ENCODE measurements at regions not wholly inside any gene's neighbourhood (a gene's known extent, or its start where the extent isn't known, plus 50 kb on each side); places are given as distances from the start of the nearest gene placed in this dataset.

DNA sequence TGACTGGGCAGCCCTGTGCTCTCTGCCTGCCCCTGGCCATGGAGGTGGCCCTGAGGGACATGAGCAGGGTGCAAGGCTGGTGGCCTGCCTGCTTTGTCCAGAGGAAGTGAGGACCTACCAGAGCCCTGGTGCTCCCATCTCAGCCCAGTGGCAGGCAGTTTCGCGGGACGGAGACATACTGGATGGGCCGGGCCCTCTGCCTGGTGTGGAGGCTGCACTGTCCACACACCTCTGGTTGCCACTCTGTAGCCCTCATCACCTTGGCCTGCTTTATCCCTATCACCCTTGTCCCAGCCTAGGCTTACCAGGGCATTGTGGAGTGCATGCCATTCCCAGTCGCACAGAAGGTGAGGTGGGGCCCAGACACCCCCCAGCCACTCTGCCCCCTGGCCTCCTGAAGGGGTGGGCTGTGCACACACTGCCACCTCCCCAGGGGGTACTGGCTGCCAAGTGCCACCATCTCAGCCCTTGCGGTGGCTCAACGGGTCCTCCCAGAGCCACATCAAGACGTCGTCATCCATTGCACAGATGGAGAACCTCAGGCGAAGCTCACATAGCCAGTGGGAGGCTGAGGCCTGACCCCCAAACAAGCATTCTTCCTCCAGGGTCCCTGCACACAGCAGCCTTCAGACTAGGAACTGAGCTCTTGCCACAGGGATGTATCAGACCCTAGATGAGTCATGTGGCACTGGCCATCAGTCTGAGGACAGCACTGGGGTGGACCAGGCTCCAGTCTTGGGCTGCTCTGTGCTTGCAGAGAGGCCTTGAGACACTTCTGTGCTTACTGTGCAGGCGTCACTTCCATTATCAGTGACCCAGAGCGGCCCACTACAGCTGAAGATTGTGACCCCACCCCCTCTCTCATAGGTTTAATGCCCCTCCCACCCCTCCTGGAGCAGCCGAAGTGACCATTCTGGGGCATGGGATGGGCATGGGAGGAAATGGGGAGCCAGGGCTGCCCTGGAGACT lies 176.1 kb downstream of the IGLL1 start:
- H3K36me3 ChIP-seq (ENCODE audit: insufficient read depth, low read length) = no peaks in the 10 kb centered on the region
- no peak overlapping the region for H3K27ac ChIP-seq (ENCODE audit: low read depth, low read length)
- no peak overlapping the region for H3K9ac ChIP-seq (ENCODE audit: low read depth, low read length)
- H3K4me3 ChIP-seq (ENCODE audit: low read length) = no peak overlapping the region
- H3K4me1 ChIP-seq (ENCODE audit: insufficient read depth, low read length) = no peaks in the 10 kb centered on the region
- no peaks in the 10 kb centered on the region for H3K9me3 ChIP-seq (ENCODE audit: insufficient read depth, low read depth, low read length)
- 91% methylated on average over 13 of the region's 13 CpGs for WGBS
- H3K27me3 ChIP-seq (ENCODE audit: insufficient read depth, low read length) = no peaks in the 10 kb centered on the region; the same call in 1 of the 2 replicates

DNA sequence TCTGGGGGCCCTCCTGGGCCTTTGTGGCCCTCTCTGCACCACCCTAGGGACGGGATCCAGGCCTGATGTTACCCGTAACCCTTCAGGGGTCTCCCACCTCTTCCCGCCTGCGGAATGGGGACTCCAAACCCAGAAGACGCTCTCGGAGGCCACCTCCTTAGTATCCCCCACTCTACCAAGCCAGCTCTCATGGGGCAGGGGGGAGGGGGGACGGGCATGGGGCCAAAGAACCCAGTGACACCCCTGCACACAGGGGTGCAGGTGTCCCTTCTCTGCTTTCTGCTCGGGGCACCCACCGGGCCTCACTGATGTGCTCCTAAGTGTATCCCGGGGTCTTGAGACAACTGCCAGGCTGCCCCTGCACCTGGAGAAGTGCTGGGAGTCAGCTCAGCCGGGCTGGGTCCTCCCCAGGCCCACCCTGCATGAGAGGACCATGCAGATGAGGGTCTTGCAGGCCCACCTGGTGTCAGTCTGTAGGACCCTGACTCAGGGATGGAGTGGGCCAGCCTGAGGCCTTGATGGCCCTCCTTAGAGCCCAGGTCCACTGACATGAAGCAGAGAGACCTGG lies 176.9 kb downstream of the IGLL1 start:
- Histone ChIP-seq H3K36me3 (ENCODE audit: insufficient read depth, low read length) (no peaks in the 10 kb centered on the region), H3K9ac (ENCODE audit: low read depth, low read length) (peak overlapping the region; percentile 60), H3K4me3 (ENCODE audit: low read length) (peak overlapping the region; percentile 61), H3K27me3 (ENCODE audit: insufficient read depth, low read length) (no peaks in the 10 kb centered on the region; the same call in 1 of the 2 replicates), H3K9me3 (ENCODE audit: insufficient read depth, low read depth, low read length) (no peaks in the 10 kb centered on the region), H3K27ac (ENCODE audit: low read depth, low read length) (no peak overlapping the region), H3K4me1 (ENCODE audit: insufficient read depth, low read length) (no peaks in the 10 kb centered on the region)
- 79% methylated on average over 11 of the region's 11 CpGs for WGBS

DNA sequence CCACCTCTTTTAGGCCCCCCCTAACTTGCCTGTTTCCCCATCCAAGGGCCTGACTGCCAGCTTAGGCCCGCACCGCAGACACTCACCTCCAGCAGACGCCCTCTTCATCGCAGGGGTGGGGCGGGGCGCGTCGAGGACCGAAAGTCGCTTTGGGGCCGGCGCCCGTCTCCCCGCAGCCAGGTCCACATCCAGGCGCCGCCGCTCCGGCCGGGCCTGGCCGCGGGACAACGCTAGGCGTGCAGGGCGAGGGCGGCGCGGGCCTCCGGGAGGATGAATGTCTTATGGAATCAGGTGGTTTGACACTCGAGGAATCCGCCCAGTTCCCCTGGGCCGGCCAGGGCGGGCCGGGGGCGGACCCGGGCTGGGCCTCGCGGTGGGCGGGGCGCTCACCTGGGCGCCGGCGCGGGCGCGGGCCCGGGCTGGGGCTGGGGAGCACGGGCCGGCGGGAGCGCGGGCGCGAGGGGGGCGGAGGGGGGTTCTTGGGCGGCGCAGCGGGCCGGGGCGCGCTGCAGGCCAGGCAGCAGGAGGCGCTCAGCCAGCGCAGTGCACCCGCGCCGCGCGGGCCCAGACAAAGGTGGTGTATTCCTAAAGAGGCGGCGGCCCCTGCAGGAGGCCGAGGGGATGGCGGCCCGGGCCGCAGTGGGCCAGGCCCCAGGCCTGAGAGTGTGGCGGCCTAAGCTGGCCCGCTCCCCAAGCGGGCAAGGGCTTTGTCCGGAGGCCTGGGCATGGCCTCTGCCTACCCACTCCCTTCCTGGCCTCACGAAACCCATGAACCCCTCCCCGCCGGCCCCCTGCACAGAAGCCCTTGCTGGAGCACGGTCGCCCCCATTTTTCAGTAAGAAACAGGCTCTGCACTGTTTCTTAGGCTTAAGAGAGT lies 177.6 kb downstream of the IGLL1 start:
- no peaks in the 10 kb centered on the region for H3K36me3 ChIP-seq (ENCODE audit: insufficient read depth, low read length)
- H3K9ac ChIP-seq (ENCODE audit: low read depth, low read length) = peak overlapping the region; percentile 60
- H3K27ac ChIP-seq (ENCODE audit: low read depth, low read length) = 0 out of 2 replicates have a peak overlapping the region, but pooled peaks have one; percentile 30
- no peaks in the 10 kb centered on the region; the same call in 1 of the 2 replicates for H3K27me3 ChIP-seq (ENCODE audit: insufficient read depth, low read length)
- H3K4me3 ChIP-seq (ENCODE audit: low read length) = peak overlapping the region; percentile 61
- 2% methylated on average over 79 of the region's 82 CpGs for WGBS
- no peaks in the 10 kb centered on the region for H3K4me1 ChIP-seq (ENCODE audit: insufficient read depth, low read length)
- no peaks in the 10 kb centered on the region for H3K9me3 ChIP-seq (ENCODE audit: insufficient read depth, low read depth, low read length)

DNA sequence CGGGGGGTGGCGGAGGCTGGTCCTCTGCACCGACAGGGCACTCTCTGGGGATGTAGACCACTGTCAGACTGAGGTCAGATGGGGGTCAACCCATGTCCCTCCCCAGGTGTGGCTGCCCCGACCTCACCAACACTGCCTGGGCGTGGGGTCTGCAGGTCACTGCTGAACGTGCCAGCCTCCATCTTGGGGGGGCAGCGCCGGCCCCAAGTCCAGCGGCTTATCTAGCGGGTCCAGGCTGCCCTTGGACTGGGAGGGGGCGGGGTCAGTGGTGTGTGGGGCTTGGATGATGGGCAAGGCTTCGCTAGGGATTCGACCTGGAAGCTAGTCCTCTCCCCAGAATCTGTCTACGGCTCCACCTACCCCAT lies 178.2 kb downstream of the IGLL1 start:
- Histone ChIP-seq H3K36me3 (ENCODE audit: insufficient read depth, low read length) (no peaks in the 10 kb centered on the region), H3K4me1 (ENCODE audit: insufficient read depth, low read length) (no peaks in the 10 kb centered on the region), H3K9ac (ENCODE audit: low read depth, low read length) (peak overlapping the region; percentile 31; the same call in 1 of the 2 replicates), H3K27ac (ENCODE audit: low read depth, low read length) (no peak overlapping the region), H3K4me3 (ENCODE audit: low read length) (peak overlapping the region; percentile 61), H3K9me3 (ENCODE audit: insufficient read depth, low read depth, low read length) (no peaks in the 10 kb centered on the region), H3K27me3 (ENCODE audit: insufficient read depth, low read length) (no peaks in the 10 kb centered on the region; the same call in 1 of the 2 replicates)
- WGBS = 51% methylated on average over 14 of the region's 14 CpGs

DNA sequence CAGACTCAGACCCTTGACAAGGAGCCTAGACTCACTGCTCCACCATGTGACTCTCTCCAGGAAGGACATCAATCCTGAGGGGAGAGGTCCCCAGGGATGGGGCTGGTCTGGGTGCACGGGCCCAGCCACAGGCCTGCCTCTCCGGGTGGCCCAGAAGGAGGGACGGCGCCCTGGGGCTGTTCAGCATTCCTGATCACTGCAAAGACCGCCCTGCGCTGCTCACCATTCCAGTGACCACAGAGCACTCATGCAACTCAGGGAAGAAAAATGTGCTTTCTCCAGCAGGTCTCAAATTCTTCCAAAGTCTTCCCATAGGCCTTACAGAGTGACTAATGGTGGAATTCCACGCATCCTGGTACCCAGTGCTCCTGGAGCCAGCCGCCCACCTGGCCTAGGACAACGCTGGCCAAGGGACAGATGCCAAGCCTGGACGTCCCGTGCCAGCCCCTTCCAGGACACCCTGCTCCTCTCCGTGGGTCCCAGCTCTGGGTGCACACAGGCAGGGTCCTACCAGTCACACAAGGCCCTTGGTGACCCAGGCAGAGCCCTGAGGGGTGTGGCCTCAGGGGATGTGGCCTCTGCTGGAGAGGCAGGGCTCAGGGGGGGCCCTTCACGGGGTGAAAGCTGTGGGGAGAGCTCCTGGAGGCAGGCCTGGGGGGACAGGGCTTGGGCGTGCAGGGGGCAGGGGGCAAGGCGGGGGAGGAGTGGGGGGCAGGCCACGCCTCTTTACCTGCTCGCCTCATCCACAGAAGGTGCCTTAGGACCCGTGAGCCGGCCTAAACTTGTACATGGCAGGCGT lies 178.8 kb downstream of the IGLL1 start:
- 0 out of 2 replicates have a peak overlapping the region, but pooled peaks have one; percentile 61 for H3K4me3 ChIP-seq (ENCODE audit: low read length)
- 89% methylated on average over 20 of the region's 20 CpGs for WGBS
- H3K36me3 ChIP-seq (ENCODE audit: insufficient read depth, low read length) = no peaks in the 10 kb centered on the region
- no peaks in the 10 kb centered on the region for H3K4me1 ChIP-seq (ENCODE audit: insufficient read depth, low read length)
- H3K9ac ChIP-seq (ENCODE audit: low read depth, low read length) = no peak overlapping the region
- no peaks in the 10 kb centered on the region for H3K9me3 ChIP-seq (ENCODE audit: insufficient read depth, low read depth, low read length)
- no peak overlapping the region for H3K27ac ChIP-seq (ENCODE audit: low read depth, low read length)
- no peaks in the 10 kb centered on the region; the same call in 1 of the 2 replicates for H3K27me3 ChIP-seq (ENCODE audit: insufficient read depth, low read length)

DNA sequence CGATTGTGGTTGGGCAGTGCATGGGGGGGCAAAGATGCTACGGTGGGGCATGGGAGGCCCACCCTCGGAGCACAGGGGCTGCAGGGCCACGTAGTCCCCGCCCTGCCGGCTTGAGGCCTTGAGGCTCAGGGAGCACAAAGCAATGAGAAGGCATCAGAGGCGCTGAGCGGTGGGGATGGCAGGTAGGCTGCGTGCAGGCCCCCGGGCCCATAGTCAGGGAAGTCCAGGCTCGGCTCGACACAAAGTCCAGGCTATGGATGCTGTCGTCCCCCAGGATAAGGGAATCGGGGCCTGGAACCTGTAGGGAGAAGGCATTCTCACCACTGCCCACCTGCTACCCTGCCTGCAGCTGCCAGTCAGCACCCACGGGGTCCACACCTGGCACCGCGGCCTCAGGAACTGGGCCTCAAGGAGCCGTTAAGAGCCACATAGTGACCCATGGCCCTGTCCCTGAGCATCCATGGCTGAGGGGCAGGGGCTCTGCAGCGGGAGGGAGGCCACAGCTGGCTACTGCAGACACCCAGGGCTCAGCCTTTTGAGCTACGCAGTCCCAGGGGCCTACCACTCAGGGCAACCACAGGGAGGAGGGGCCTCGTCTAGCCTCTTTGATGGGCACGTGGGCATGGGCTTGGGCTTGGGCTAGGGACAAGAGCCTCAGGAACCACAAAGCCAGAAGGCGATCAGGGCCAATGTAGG lies 179.7 kb downstream of the IGLL1 start:
- Histone ChIP-seq H3K4me1 (ENCODE audit: insufficient read depth, low read length) (no peaks in the 10 kb centered on the region), H3K27ac (ENCODE audit: low read depth, low read length) (no peak overlapping the region), H3K4me3 (ENCODE audit: low read length) (no peak overlapping the region), H3K36me3 (ENCODE audit: insufficient read depth, low read length) (no peaks in the 10 kb centered on the region), H3K9ac (ENCODE audit: low read depth, low read length) (no peak overlapping the region), H3K9me3 (ENCODE audit: insufficient read depth, low read depth, low read length) (no peaks in the 10 kb centered on the region), H3K27me3 (ENCODE audit: insufficient read depth, low read length) (no peaks in the 10 kb centered on the region; the same call in 1 of the 2 replicates)
- 95% methylated on average over 23 of the region's 23 CpGs for WGBS

DNA sequence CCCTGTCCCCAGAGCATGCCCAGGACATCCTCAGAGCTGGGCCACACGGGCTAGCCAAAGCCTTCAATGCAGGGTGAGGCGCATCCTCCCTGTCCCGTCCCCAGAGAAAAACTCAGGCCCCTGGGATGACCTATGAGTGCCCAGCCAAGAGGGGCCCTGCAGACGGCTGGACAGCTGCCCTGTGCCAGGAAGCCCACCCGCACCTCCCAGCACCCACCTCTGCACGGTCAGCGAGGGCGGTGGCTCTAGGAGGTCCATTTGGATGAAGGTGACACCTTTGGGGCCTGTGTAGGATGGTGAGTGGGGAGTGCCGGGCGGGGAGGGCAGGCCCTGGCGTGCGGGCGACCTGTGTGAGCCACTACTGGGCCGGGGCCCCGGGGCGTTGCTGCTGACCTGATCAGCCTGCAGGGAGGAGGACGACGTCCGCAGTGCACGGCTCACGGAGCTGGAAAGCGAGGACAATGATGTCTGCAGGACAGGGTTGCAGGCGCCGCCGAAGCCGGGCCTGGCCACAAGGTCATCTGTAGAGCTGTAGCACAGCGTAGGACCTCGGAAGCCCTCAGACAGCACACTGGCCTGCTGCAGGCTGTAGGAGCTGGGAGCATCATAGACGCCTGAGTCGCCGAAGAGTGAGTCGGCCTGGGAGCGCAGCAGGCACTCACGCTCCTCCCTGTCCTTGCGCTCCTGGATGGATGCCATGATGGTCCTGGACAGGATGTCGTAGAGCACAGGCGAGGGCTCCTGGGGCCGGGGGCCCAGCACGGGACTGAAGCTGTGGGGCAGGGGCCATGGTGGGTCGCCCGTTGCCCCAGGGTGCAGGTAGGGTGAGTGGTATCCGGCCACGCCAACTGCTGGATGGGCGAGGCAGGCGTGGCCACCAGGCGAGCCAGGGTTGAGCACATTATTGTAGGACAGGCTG lies 180.5 kb downstream of the IGLL1 start:
- H3K4me1 ChIP-seq (ENCODE audit: insufficient read depth, low read length) = no peaks in the 10 kb centered on the region
- no peak overlapping the region for H3K9ac ChIP-seq (ENCODE audit: low read depth, low read length)
- no peaks in the 10 kb centered on the region for H3K36me3 ChIP-seq (ENCODE audit: insufficient read depth, low read length)
- WGBS = 93% methylated on average over 46 of the region's 46 CpGs
- H3K4me3 ChIP-seq (ENCODE audit: low read length) = no peak overlapping the region
- H3K9me3 ChIP-seq (ENCODE audit: insufficient read depth, low read depth, low read length) = no peaks in the 10 kb centered on the region
- H3K27me3 ChIP-seq (ENCODE audit: insufficient read depth, low read length) = no peaks in the 10 kb centered on the region; the same call in 1 of the 2 replicates
- H3K27ac ChIP-seq (ENCODE audit: low read depth, low read length) = no peak overlapping the region

DNA sequence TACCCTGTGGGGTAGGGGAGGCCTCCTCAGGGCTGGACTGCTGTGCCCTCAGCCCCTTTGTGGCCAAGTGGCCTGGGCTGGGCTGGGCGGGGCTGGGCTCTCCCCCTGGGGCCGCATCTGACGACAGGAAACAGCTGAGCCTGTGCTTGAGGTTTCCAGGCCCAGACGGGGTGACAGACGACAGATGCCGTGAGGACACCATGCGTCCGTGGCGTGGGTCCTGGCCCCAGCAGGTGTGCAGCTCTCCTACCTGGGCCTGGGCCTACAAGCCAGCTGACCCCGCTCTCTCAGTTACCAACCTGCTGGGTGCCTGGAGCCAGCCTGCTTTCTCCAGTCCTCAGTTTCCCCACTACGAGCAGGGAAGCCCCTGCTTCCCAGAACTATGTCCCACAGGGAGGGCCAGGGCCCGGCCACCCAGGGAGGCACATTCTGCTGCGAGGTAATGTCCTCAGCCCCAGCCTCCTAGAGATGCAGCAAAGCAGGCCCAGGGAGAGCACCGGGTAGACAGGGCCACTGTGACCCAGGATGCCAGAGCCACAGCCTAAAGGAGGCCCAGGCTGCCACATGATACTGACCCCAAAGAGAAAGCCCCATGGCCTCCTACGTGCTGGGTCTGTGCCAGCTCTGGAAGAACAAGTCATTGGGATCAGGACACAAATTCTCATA lies 181.3 kb downstream of the IGLL1 start:
- no peaks in the 10 kb centered on the region; the same call in 1 of the 2 replicates for H3K27me3 ChIP-seq (ENCODE audit: insufficient read depth, low read length)
- H3K9ac ChIP-seq (ENCODE audit: low read depth, low read length) = no peak overlapping the region
- 83% methylated on average over 15 of the region's 15 CpGs for WGBS
- no peak overlapping the region for H3K4me3 ChIP-seq (ENCODE audit: low read length)
- no peaks in the 10 kb centered on the region for H3K4me1 ChIP-seq (ENCODE audit: insufficient read depth, low read length)
- H3K9me3 ChIP-seq (ENCODE audit: insufficient read depth, low read depth, low read length) = no peaks in the 10 kb centered on the region
- H3K27ac ChIP-seq (ENCODE audit: low read depth, low read length) = no peak overlapping the region
- no peaks in the 10 kb centered on the region for H3K36me3 ChIP-seq (ENCODE audit: insufficient read depth, low read length)
